T-helper 2 cell (primary cell): ENCODE measurements at regions not wholly inside any gene's neighbourhood (a gene's known extent, or its start where the extent isn't known, plus 50 kb on each side); places are given as distances from the start of the nearest gene placed in this dataset.
"Not testable (repeated sequence)": the region's sequence is repeated elsewhere in the genome, so short reads cannot be mapped to it uniquely, and the experiment has no call there.

ENCODE experiments used
- DNase-seq, 5 experiments: peaks; one replicate each; pipeline versions ENCODE4 v3.0.0 to v3.0.0-alpha.2; 2012 to 2022

GRCh38 chr1:5812295-5812694 lies 179.9 kb downstream of the NPHP4 start:
- DNase-seq, result no peak

- no peak for DNase-seq
These were observed 180.8 kb downstream of the NPHP4 start for GRCh38 chr1:5811419-5811818.

GRCh38 chr1:5810553-5811270 lies 181.5 kb downstream of the NPHP4 start:
- DNase-seq, result no peak

- DNase-seq, result no peak
These were observed 182.1 kb downstream of the NPHP4 start for GRCh38 chr1:5810131-5810530.

- no peak for DNase-seq
These were observed 182.9 kb downstream of the NPHP4 start for GRCh38 chr1:5809207-5809788.

GRCh38 chr1:5803851-5804250 lies 188.4 kb downstream of the NPHP4 start:
- DNase-seq, result no peak

- DNase-seq, result no peak
These were observed 189.6 kb downstream of the NPHP4 start for GRCh38 chr1:5802606-5803005.

- DNase-seq, result no peak
These were observed 193.3 kb downstream of the NPHP4 start for GRCh38 chr1:5798904-5799303.

GRCh38 chr1:5798151-5798730 lies 194.0 kb downstream of the NPHP4 start:
- no peak for DNase-seq

- no peak for DNase-seq
These were observed 196.2 kb downstream of the NPHP4 start for GRCh38 chr1:5796028-5796427.

GRCh38 chr1:5794279-5794678 lies 197.9 kb downstream of the NPHP4 start:
- DNase-seq, result no peak

- DNase-seq, result no peak
These were observed 198.7 kb downstream of the NPHP4 start for GRCh38 chr1:5793516-5793915.

- no peak for DNase-seq
These were observed 211.1 kb downstream of the NPHP4 start for GRCh38 chr1:5781079-5781478.

GRCh38 chr1:5780324-5780716 lies 211.9 kb downstream of the NPHP4 start:
- no peak for DNase-seq

GRCh38 chr1:5779608-5780323 lies 212.5 kb downstream of the NPHP4 start:
- no peak for DNase-seq

GRCh38 chr1:5776035-5776550 lies 216.1 kb downstream of the NPHP4 start:
- no peak for DNase-seq

- no peak for DNase-seq
These were observed 218.2 kb downstream of the NPHP4 start for GRCh38 chr1:5774019-5774418.

GRCh38 chr1:5771788-5772187 lies 220.4 kb downstream of the NPHP4 start:
- no peak for DNase-seq

- DNase-seq, result no peak
These were observed 221.1 kb downstream of the NPHP4 start for GRCh38 chr1:5770981-5771765.

- no peak for DNase-seq
These were observed 222.5 kb downstream of the NPHP4 start for GRCh38 chr1:5769760-5770159.

GRCh38 chr1:5769146-5769545 lies 223.1 kb downstream of the NPHP4 start:
- DNase-seq, result no peak

GRCh38 chr1:5768014-5768413 lies 224.2 kb downstream of the NPHP4 start:
- DNase-seq, result no peak

GRCh38 chr1:5766996-5767395 lies 225.2 kb downstream of the NPHP4 start:
- DNase-seq, result not testable (repeated sequence)
